Activated CD8-positive, alpha-beta memory T cell treated with anti-CD3 and anti-CD28 coated beads, Interleukin-2, amount 50 U/mL, for 1 hour (primary cell): ENCODE measurements at regions not wholly inside any gene's neighbourhood (a gene's known extent, or its start where the extent isn't known, plus 50 kb on each side); places are given as distances from the start of the nearest gene placed in this dataset.
"Not testable (repeated sequence)": the region's sequence is repeated elsewhere in the genome, so short reads cannot be mapped to it uniquely, and the experiment has no call there.

Experiments used
- DNase-seq: peaks from one replicate; pipeline ENCODE4 v3.0.0-alpha.2; 2020; ENCODE audit errors: extremely low read depth

GRCh38 chr6:140537834-140538705 lies 1163.6 kb upstream of the CITED2 start:
- no peak for DNase-seq

- DNase-seq: no peak
Measured at GRCh38 chr6:140537211-140537610, 1162.8 kb upstream of the CITED2 start.

- no peak for DNase-seq
Measured at GRCh38 chr6:140535511-140535910, 1161.1 kb upstream of the CITED2 start.

GRCh38 chr6:140533526-140533925 lies 1159.1 kb upstream of the CITED2 start:
- DNase-seq: no peak

- no peak for DNase-seq
Measured at GRCh38 chr6:140504776-140505175, 1130.3 kb upstream of the CITED2 start.

GRCh38 chr6:140500849-140501248 lies 1126.4 kb upstream of the CITED2 start:
- DNase-seq: no peak

- DNase-seq: no peak
Measured at GRCh38 chr6:140499607-140500006, 1125.2 kb upstream of the CITED2 start.

GRCh38 chr6:140494321-140495108 lies 1120.1 kb upstream of the CITED2 start:
- DNase-seq: no peak

GRCh38 chr6:140493470-140493869 lies 1119.0 kb upstream of the CITED2 start:
- not testable (repeated sequence) for DNase-seq

GRCh38 chr6:140490081-140490480 lies 1115.6 kb upstream of the CITED2 start:
- DNase-seq: no peak

- DNase-seq: no peak
Measured at GRCh38 chr6:140487586-140487985, 1113.1 kb upstream of the CITED2 start.

GRCh38 chr6:140486450-140487361 lies 1112.3 kb upstream of the CITED2 start:
- no peak for DNase-seq

- no peak for DNase-seq
Measured at GRCh38 chr6:140485740-140486449, 1111.4 kb upstream of the CITED2 start.

GRCh38 chr6:140480852-140481251 lies 1106.4 kb upstream of the CITED2 start:
- no peak for DNase-seq

- DNase-seq: no peak
Measured at GRCh38 chr6:140478631-140479030, 1104.2 kb upstream of the CITED2 start.

- DNase-seq: no peak
Measured at GRCh38 chr6:140475086-140475485, 1100.6 kb upstream of the CITED2 start.

GRCh38 chr6:140464720-140465119 lies 1090.3 kb upstream of the CITED2 start:
- DNase-seq: no peak

- DNase-seq: no peak
Measured at GRCh38 chr6:140463312-140463710, 1088.9 kb upstream of the CITED2 start.

GRCh38 chr6:140462453-140463311 lies 1088.2 kb upstream of the CITED2 start:
- no peak for DNase-seq

- DNase-seq: no peak
Measured at GRCh38 chr6:140462076-140462452, 1087.6 kb upstream of the CITED2 start.
